Liver (tissue), 7 donors: ENCODE measurements at regions not wholly inside any gene's neighbourhood (a gene's known extent, or its start where the extent isn't known, plus 50 kb on each side); places are given as distances from the start of the nearest gene placed in this dataset.
A peak's percentile ranks its signal among the peaks of the same experiment; 100 is the strongest.

Experiments
- DNase-seq: peaks from one replicate; pipeline ENCODE4 v3.0.0-alpha.2; 2017; ENCODE audit warnings: low spot score
- H3K27ac ChIP-seq, 2 donors: one replicate each; pipeline ENCODE4 v1.7.0; 2013; ENCODE audit warnings: inconsistent platforms in 2 of 2, low read length in 2 of 2, control low read depth in 1 of 2, low read depth in 1 of 2, mild to moderate bottlenecking in 1 of 2
- H3K27me3 ChIP-seq, 4 donors: one replicate each; pipeline versions ENCODE4 v1.6.1 to v1.7.0; 2013; ENCODE audit warnings: low read length in 3 of 4, inconsistent platforms in 1 of 4, mild to moderate bottlenecking in 1 of 4, moderate library complexity in 1 of 4; ENCODE audit not compliant: control insufficient read depth in 4 of 4, insufficient read depth in 4 of 4
- H3K36me3 ChIP-seq, 4 donors: one replicate each; pipeline versions ENCODE4 v1.6.1 to v1.7.0; 2013; ENCODE audit warnings: low read length in 3 of 4, mild to moderate bottlenecking in 3 of 4, low read depth in 1 of 4, moderate library complexity in 1 of 4; ENCODE audit not compliant: control insufficient read depth in 4 of 4, insufficient read depth in 3 of 4
- H3K4me1 ChIP-seq, 4 donors: one replicate each; pipeline versions ENCODE4 v1.6.1 to v1.7.0; 2013; ENCODE audit warnings: low read length in 3 of 4, mild to moderate bottlenecking in 3 of 4, moderate library complexity in 1 of 4; ENCODE audit not compliant: control insufficient read depth in 4 of 4, insufficient read depth in 4 of 4
- H3K4me3 ChIP-seq, 3 donors: one replicate each; pipeline versions ENCODE4 v1.6.1 to v1.7.0; 2013; ENCODE audit warnings: low read length in 3 of 3, control low read depth in 1 of 3, low read depth in 1 of 3, mild to moderate bottlenecking in 1 of 3
- H3K9ac ChIP-seq, 2 donors: one replicate each; pipeline ENCODE4 v1.7.0; 2013; ENCODE audit warnings: low read length in 2 of 2, mild to moderate bottlenecking in 2 of 2, moderate library complexity in 2 of 2, control low read depth in 1 of 2, low read depth in 1 of 2
- H3K9me3 ChIP-seq, 4 donors: one replicate each; pipeline versions ENCODE4 v1.6.1 to v1.7.0; 2013; ENCODE audit warnings: low read length in 3 of 4; ENCODE audit not compliant: control insufficient read depth in 4 of 4
- EGR1 ChIP-seq, 2 donors: IDR thresholded peaks; 2 replicates each; pipeline ENCODE4 v1.6.1; 2016 to 2018; ENCODE audit warnings: antibody characterized with exemption in 2 of 2, low read depth in 2 of 2
- FOXA1 ChIP-seq: IDR thresholded peaks from 2 replicates; pipeline ENCODE4 v1.6.1; 2016; ENCODE audit warnings: antibody characterized with exemption
- FOXA2 ChIP-seq: IDR thresholded peaks from 2 replicates; pipeline ENCODE4 v1.6.1; 2016; ENCODE audit warnings: antibody characterized with exemption
- GABPA ChIP-seq, 2 donors: IDR thresholded peaks in 1 of 2; conservative IDR thresholded peaks in 1 of 2; 2 replicates each; pipeline ENCODE4 v1.6.1; 2016; ENCODE audit warnings: antibody characterized with exemption in 2 of 2, mild to moderate bottlenecking in 1 of 2, moderate library complexity in 1 of 2
- HNF4A ChIP-seq, 2 donors: conservative IDR thresholded peaks; 2 replicates each; pipeline ENCODE4 v1.6.1; 2016; ENCODE audit warnings: antibody characterized with exemption in 2 of 2, mild to moderate bottlenecking in 2 of 2
- JUND ChIP-seq, 2 donors: IDR thresholded peaks; 2 replicates each; pipeline ENCODE4 v1.6.1; 2016; ENCODE audit warnings: antibody characterized with exemption in 2 of 2
- NR2F2 ChIP-seq: IDR thresholded peaks from 2 replicates; pipeline ENCODE4 v1.6.1; 2016; ENCODE audit warnings: antibody characterized with exemption
- RAD21 ChIP-seq, 2 donors: IDR thresholded peaks; 2 replicates each; pipeline ENCODE4 v1.6.1; 2016; ENCODE audit warnings: antibody characterized with exemption in 2 of 2, mild to moderate bottlenecking in 2 of 2
- RXRA ChIP-seq, 2 donors: IDR thresholded peaks; 2 replicates each; pipeline ENCODE4 v1.6.1; 2017 to 2018; ENCODE audit warnings: antibody characterized with exemption in 2 of 2, mild to moderate bottlenecking in 1 of 2
- TAF1 ChIP-seq: conservative IDR thresholded peaks from 2 replicates; pipeline ENCODE4 v1.6.1; 2016; ENCODE audit warnings: antibody characterized with exemption, mild to moderate bottlenecking
- YY1 ChIP-seq: IDR thresholded peaks from 2 replicates; pipeline ENCODE4 v1.6.1; 2016; ENCODE audit warnings: antibody characterized with exemption, mild to moderate bottlenecking
- WGBS: extraction: QIAGEN DNeasy Blood & Tissue Kit; methylation state at CpG from one replicate; pipeline ENCODE4 v1.1.7; 2013; 5-methylcytosine and 5-hydroxymethylcytosine counted together
- TF ChIP-seq, protein P1 (sequence below): IDR thresholded peaks from 2 replicates; pipeline ENCODE4 v1.6.1; 2016; ENCODE audit warnings: antibody characterized with exemption, mild to moderate bottlenecking
- TF ChIP-seq, protein P2 (sequence below): IDR thresholded peaks from 2 replicates; pipeline ENCODE4 v1.6.1; 2016; ENCODE audit warnings: antibody characterized with exemption
- TF ChIP-seq, protein P3 (sequence below): IDR thresholded peaks from 2 replicates; pipeline ENCODE4 v1.6.1; 2016; ENCODE audit warnings: antibody characterized with exemption
- donor health status: healthy.
- donor health status: healthy.
- donor health status: healthy.
- donor health status: healthy.

DNA sequence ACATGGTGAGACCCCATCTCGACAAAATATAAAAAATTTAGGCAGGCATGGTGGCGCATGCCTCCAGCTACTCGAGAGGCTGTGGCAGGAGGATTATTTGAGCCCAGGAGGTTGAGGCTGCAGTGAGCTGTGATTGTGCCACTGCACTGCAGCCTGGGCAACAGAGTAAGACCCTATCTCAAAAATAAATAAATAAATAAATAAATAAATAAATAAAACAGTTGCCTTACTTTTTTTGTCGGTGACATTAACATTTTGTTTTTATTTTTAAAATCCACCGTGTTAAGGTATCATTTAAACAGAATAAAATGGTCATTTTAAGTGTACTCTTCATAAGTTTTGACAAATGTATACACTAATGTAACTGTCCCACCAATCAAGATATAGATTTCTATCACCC lies 57.0 kb downstream of the RASL11A start:
- no peaks in the 10 kb centered on the region for H3K9me3 ChIP-seq
- H3K27me3 ChIP-seq = no peaks in the 10 kb centered on the region
- no peak for TF ChIP-seq EGR1 (IDR thresholded peaks at IDR 0.05; ENCODE audit: low read depth in 2 of 2)
- no peak for TF ChIP-seq GABPA (IDR thresholded peaks at IDR 0.05 in 1 of 2, conservative IDR thresholded peaks at IDR 0.05 in 1 of 2)
- TF ChIP-seq, protein P1, sequence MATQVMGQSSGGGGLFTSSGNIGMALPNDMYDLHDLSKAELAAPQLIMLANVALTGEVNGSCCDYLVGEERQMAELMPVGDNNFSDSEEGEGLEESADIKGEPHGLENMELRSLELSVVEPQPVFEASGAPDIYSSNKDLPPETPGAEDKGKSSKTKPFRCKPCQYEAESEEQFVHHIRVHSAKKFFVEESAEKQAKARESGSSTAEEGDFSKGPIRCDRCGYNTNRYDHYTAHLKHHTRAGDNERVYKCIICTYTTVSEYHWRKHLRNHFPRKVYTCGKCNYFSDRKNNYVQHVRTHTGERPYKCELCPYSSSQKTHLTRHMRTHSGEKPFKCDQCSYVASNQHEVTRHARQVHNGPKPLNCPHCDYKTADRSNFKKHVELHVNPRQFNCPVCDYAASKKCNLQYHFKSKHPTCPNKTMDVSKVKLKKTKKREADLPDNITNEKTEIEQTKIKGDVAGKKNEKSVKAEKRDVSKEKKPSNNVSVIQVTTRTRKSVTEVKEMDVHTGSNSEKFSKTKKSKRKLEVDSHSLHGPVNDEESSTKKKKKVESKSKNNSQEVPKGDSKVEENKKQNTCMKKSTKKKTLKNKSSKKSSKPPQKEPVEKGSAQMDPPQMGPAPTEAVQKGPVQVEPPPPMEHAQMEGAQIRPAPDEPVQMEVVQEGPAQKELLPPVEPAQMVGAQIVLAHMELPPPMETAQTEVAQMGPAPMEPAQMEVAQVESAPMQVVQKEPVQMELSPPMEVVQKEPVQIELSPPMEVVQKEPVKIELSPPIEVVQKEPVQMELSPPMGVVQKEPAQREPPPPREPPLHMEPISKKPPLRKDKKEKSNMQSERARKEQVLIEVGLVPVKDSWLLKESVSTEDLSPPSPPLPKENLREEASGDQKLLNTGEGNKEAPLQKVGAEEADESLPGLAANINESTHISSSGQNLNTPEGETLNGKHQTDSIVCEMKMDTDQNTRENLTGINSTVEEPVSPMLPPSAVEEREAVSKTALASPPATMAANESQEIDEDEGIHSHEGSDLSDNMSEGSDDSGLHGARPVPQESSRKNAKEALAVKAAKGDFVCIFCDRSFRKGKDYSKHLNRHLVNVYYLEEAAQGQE = no peak
- TF ChIP-seq JUND (IDR thresholded peaks at IDR 0.05) = no peak
- H3K9ac ChIP-seq = no peak overlapping the region
- H3K36me3 ChIP-seq = no peaks in the 10 kb centered on the region
- DNase-seq = no peak
- no peaks in the 10 kb centered on the region for H3K4me1 ChIP-seq
- H3K27ac ChIP-seq = no peak overlapping the region
- 96% methylated on average over 5 of the region's 5 CpGs for WGBS
- H3K4me3 ChIP-seq = no peak overlapping the region

DNA sequence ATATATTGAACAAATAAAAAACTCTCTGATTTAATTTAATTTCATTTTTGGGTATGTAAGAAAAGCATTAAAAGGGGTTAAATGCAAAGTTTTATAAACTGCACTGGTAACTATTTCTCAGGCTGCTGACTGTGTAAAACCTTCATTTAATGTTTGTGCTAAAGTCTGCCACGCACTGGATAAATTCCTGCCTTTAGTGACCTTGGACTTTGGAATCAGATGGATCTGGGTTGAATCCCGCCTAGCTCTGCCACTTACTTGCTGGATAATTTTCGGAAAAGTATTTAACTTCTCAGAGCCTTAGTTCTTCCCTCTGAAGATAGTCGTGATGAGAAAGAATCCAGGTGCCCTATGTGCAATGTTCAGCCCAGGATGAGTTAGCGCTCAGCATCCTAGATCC lies 58.6 kb downstream of the RASL11A start:
- Histone ChIP-seq H3K4me3 (no peak overlapping the region), H3K9me3 (no peaks in the 10 kb centered on the region), H3K27me3 (no peaks in the 10 kb centered on the region), H3K4me1 (no peaks in the 10 kb centered on the region), H3K27ac (no peak overlapping the region), H3K36me3 (no peaks in the 10 kb centered on the region), H3K9ac (no peak overlapping the region)
- no peak for DNase-seq
- WGBS = 51% methylated on average over 5 of the region's 5 CpGs
- peak; percentile 47 to 66 for TF ChIP-seq HNF4A (conservative IDR thresholded peaks at IDR 0.05)
- TF ChIP-seq, protein P1 = no peak

DNA sequence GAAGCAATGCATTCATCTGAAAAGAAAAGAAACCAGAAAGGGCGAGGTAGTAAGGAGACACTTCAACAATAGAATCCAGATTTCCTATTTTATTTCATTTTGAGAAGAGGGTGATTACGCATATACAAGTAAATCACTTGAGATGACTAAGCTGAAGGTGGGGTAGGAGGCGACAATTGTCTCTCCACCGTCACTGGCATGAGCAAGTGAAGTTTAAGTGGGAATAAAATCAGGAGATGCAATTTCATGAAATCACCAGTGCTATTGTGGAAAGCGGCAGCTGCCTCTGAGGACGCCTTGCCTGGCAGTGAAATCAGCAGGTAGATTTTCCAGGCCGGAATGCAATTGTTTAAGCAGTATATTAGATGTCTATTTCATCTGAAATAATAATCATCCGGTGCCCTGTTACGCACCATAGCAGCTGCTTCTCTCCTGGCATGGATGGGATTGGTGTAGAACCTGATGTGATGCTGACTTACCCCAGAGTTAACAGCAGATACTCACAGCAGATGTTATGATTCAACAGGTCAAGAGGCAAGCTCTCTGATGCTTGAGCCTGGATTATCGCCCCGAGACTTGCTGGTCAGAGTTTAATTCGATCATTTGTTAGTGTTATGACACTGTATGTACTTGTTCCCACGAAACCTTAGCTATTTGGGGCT lies 64.3 kb downstream of the RASL11A start:
- WGBS = 86% methylated on average over 13 of the region's 13 CpGs

More for the DNA sequence above, 64.3 kb downstream of the RASL11A start:
- no peak overlapping the region for H3K9ac ChIP-seq
- no peaks in the 10 kb centered on the region for H3K36me3 ChIP-seq
- no peak for TF ChIP-seq RAD21 (IDR thresholded peaks at IDR 0.05)
- TF ChIP-seq, protein P1 = no peak
- TF ChIP-seq EGR1 (IDR thresholded peaks at IDR 0.05; ENCODE audit: low read depth in 2 of 2) = no peak
- TF ChIP-seq, protein P2, sequence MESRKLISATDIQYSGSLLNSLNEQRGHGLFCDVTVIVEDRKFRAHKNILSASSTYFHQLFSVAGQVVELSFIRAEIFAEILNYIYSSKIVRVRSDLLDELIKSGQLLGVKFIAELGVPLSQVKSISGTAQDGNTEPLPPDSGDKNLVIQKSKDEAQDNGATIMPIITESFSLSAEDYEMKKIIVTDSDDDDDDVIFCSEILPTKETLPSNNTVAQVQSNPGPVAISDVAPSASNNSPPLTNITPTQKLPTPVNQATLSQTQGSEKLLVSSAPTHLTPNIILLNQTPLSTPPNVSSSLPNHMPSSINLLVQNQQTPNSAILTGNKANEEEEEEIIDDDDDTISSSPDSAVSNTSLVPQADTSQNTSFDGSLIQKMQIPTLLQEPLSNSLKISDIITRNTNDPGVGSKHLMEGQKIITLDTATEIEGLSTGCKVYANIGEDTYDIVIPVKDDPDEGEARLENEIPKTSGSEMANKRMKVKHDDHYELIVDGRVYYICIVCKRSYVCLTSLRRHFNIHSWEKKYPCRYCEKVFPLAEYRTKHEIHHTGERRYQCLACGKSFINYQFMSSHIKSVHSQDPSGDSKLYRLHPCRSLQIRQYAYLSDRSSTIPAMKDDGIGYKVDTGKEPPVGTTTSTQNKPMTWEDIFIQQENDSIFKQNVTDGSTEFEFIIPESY = no peak
- no peak for TF ChIP-seq FOXA1
- TF ChIP-seq NR2F2 = no peak
- no peak for TF ChIP-seq YY1
- TF ChIP-seq JUND (IDR thresholded peaks at IDR 0.05) = no peak
- no peak for TF ChIP-seq HNF4A (conservative IDR thresholded peaks at IDR 0.05)
- TF ChIP-seq, protein P3, sequence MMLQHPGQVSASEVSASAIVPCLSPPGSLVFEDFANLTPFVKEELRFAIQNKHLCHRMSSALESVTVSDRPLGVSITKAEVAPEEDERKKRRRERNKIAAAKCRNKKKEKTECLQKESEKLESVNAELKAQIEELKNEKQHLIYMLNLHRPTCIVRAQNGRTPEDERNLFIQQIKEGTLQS = no peak
- no peak for TF ChIP-seq FOXA2
- no peak for TF ChIP-seq RXRA (IDR thresholded peaks at IDR 0.05)
- TF ChIP-seq TAF1 = no peak
- H3K9me3 ChIP-seq = no peaks in the 10 kb centered on the region
- H3K4me1 ChIP-seq = no peaks in the 10 kb centered on the region
- no peak overlapping the region for H3K4me3 ChIP-seq
- no peak for DNase-seq
- H3K27ac ChIP-seq = no peak overlapping the region
- H3K27me3 ChIP-seq = no peaks in the 10 kb centered on the region
